GM23338 (cell line): ENCODE measurements at regions not wholly inside any gene's neighbourhood (a gene's known extent, or its start where the extent isn't known, plus 50 kb on each side); places are given as distances from the start of the nearest gene placed in this dataset.

ENCODE experiments used
- ATAC-seq: fragments of 200-7000 bp; cut with Tn5 transposase; 3 replicates; pipeline ENCODE4 v1.9.1; 2020
- DNase-seq: peaks from one replicate; pipeline ENCODE4 v3.0.0-alpha.2; 2015; ENCODE audit warnings: low spot score
- H2AFZ ChIP-seq: fragments of 200-600 bp; sonication (generic); 2 replicates; pipeline ENCODE4 v1.8.0; 2016; ENCODE audit warnings: antibody characterized with exemption, mild to moderate bottlenecking, moderate library complexity
- H3F3A ChIP-seq: fragments of 200-600 bp; sonication (generic); replicated peaks from 2 replicates; pipeline ENCODE4 v1.8.0; 2017; ENCODE audit warnings: antibody characterized with exemption, mixed run types, low read depth
- H3K27ac ChIP-seq: fragments of 200-600 bp; sonication (generic); 2 replicates; pipeline ENCODE4 v1.6.1; 2016; ENCODE audit warnings: low read depth
- H3K27me3 ChIP-seq: fragments of 200-600 bp; sonication (generic); 2 replicates; pipeline ENCODE4 v1.8.0; 2016; ENCODE audit warnings: mild to moderate bottlenecking, mixed run types, moderate library complexity; ENCODE audit not compliant: insufficient read depth
- H3K36me3 ChIP-seq: fragments of 200-600 bp; sonication (generic); 2 replicates; pipeline ENCODE4 v1.8.0; 2016; ENCODE audit warnings: mild to moderate bottlenecking; ENCODE audit not compliant: insufficient read depth
- H3K4me1 ChIP-seq: fragments of 200-600 bp; sonication (generic); 2 replicates; pipeline ENCODE4 v1.8.0; 2016; ENCODE audit warnings: mild to moderate bottlenecking, moderate library complexity; ENCODE audit not compliant: insufficient read depth
- H3K4me2 ChIP-seq: fragments of 200-600 bp; sonication (generic); 2 replicates; pipeline ENCODE4 v1.7.1; 2017; ENCODE audit warnings: mixed run types
- H3K4me3 ChIP-seq: fragments of 200-600 bp; sonication (generic); 2 replicates; pipeline ENCODE4 v1.6.1; 2016; ENCODE audit warnings: mixed run types
- H3K79me2 ChIP-seq: fragments of 200-600 bp; sonication (generic); replicated peaks from 2 replicates; pipeline ENCODE4 v1.8.0; 2017; ENCODE audit warnings: mild to moderate bottlenecking; ENCODE audit not compliant: insufficient read depth
- H3K9me2 ChIP-seq: fragments of 200-600 bp; sonication (generic); 2 replicates; pipeline ENCODE4 v1.8.0; 2017; ENCODE audit not compliant: insufficient read depth
- H4K20me1 ChIP-seq: fragments of 200-600 bp; sonication (generic); replicated peaks from 2 replicates; pipeline ENCODE4 v1.8.0; 2017; ENCODE audit warnings: mild to moderate bottlenecking; ENCODE audit not compliant: insufficient read depth
- H3K27ac Mint-ChIP-seq: 2 replicates; pipeline ENCODE4 v1.8.0; 2020; ENCODE audit warnings: inconsistent platforms, mild to moderate bottlenecking, moderate library complexity, mixed read lengths
- H3K27me3 Mint-ChIP-seq: 3 replicates; pipeline ENCODE4 v1.8.0; 2022; ENCODE audit warnings: low read depth, mild to moderate bottlenecking, moderate library complexity, mixed read lengths, inconsistent platforms; ENCODE audit not compliant: insufficient read depth, poor library complexity
- H3K36me3 Mint-ChIP-seq: 3 replicates; pipeline ENCODE4 v1.8.0; 2021; ENCODE audit warnings: low read depth, mild to moderate bottlenecking, inconsistent platforms, moderate library complexity, mixed read lengths
- H3K4me1 Mint-ChIP-seq: 3 replicates; pipeline ENCODE4 v1.8.0; 2020; ENCODE audit warnings: mild to moderate bottlenecking, inconsistent platforms, mixed read lengths
- H3K4me3 Mint-ChIP-seq: 3 replicates; pipeline ENCODE4 v1.8.0; 2021; ENCODE audit warnings: moderate library complexity, mild to moderate bottlenecking, inconsistent platforms, mixed read lengths
- H3K9me3 Mint-ChIP-seq: 3 replicates; pipeline ENCODE4 v1.8.0; 2020; ENCODE audit warnings: moderate library complexity, mild to moderate bottlenecking, inconsistent platforms, mixed read lengths
- CREB1 ChIP-seq: fragments of 250-450 bp; sonication (Bioruptor Pico); IDR thresholded peaks from 2 replicates; pipeline ENCODE4 v1.5.0; 2020; ENCODE audit warnings: low read depth, mild to moderate bottlenecking, moderate library complexity
- ETS1 ChIP-seq: IDR thresholded peaks from 2 replicates; pipeline ENCODE4 v1.6.1; 2016; ENCODE audit warnings: antibody characterized with exemption
- EZH2 ChIP-seq: fragments of 200-600 bp; sonication (generic); IDR thresholded peaks from one replicate; pipeline ENCODE4 v1.8.0; 2017; ENCODE audit warnings: antibody characterized with exemption, mild to moderate bottlenecking, low read depth; ENCODE audit not compliant: unreplicated experiment
- EZH2phosphoT487 ChIP-seq: fragments of 200-600 bp; sonication (generic); IDR thresholded peaks from one replicate; pipeline ENCODE4 v1.8.1; 2018; ENCODE audit warnings: antibody characterized with exemption; ENCODE audit not compliant: unreplicated experiment
- JUNB ChIP-seq: IDR thresholded peaks from one replicate; pipeline ENCODE4 v1.6.1; 2016; ENCODE audit warnings: antibody characterized with exemption; ENCODE audit not compliant: unreplicated experiment
- POLR2AphosphoS5 ChIP-seq: IDR thresholded peaks from 2 replicates; pipeline ENCODE4 v1.6.1; 2016; ENCODE audit warnings: antibody characterized with exemption, low read depth
- STAT1 ChIP-seq: IDR thresholded peaks from one replicate; pipeline ENCODE4 v1.6.1; 2016; ENCODE audit warnings: antibody characterized with exemption; ENCODE audit not compliant: unreplicated experiment
- ZNF114 ChIP-seq: fragments of 250-450 bp; sonication (Bioruptor Pico); IDR thresholded peaks from 2 replicates; pipeline ENCODE4 v1.5.0; 2020; ENCODE audit warnings: mild to moderate bottlenecking, moderate library complexity
- ZNF331 ChIP-seq: fragments of 250-450 bp; sonication (Bioruptor Pico); IDR thresholded peaks from 2 replicates; pipeline ENCODE4 v1.5.0; 2020; ENCODE audit warnings: low read depth, mild to moderate bottlenecking, moderate library complexity
- TF ChIP-seq, protein P1 (sequence below): IDR thresholded peaks from one replicate; pipeline ENCODE4 v1.6.1; 2018; ENCODE audit warnings: antibody characterized with exemption; ENCODE audit not compliant: unreplicated experiment
- TF ChIP-seq, protein P2 (sequence below), 2 experiments: fragments of 200-600 bp in 1 of 2; sonication (generic) in 1 of 2; conservative IDR thresholded peaks; 2 replicates each; pipeline versions ENCODE4 v1.5.1 to v1.6.1; 2016 to 2017; ENCODE audit warnings: antibody characterized with exemption in 2 of 2, low read depth in 2 of 2, mild to moderate bottlenecking in 2 of 2, moderate library complexity in 1 of 2

- TF ChIP-seq, protein P1, sequence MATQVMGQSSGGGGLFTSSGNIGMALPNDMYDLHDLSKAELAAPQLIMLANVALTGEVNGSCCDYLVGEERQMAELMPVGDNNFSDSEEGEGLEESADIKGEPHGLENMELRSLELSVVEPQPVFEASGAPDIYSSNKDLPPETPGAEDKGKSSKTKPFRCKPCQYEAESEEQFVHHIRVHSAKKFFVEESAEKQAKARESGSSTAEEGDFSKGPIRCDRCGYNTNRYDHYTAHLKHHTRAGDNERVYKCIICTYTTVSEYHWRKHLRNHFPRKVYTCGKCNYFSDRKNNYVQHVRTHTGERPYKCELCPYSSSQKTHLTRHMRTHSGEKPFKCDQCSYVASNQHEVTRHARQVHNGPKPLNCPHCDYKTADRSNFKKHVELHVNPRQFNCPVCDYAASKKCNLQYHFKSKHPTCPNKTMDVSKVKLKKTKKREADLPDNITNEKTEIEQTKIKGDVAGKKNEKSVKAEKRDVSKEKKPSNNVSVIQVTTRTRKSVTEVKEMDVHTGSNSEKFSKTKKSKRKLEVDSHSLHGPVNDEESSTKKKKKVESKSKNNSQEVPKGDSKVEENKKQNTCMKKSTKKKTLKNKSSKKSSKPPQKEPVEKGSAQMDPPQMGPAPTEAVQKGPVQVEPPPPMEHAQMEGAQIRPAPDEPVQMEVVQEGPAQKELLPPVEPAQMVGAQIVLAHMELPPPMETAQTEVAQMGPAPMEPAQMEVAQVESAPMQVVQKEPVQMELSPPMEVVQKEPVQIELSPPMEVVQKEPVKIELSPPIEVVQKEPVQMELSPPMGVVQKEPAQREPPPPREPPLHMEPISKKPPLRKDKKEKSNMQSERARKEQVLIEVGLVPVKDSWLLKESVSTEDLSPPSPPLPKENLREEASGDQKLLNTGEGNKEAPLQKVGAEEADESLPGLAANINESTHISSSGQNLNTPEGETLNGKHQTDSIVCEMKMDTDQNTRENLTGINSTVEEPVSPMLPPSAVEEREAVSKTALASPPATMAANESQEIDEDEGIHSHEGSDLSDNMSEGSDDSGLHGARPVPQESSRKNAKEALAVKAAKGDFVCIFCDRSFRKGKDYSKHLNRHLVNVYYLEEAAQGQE: no peak
- TF ChIP-seq ZNF331 (CRISPR knock-in tag) (no peak), EZH2phosphoT487 (no peak), ZNF114 (no peak), JUNB (no peak), EZH2 (no peak)
- TF ChIP-seq, protein P2, sequence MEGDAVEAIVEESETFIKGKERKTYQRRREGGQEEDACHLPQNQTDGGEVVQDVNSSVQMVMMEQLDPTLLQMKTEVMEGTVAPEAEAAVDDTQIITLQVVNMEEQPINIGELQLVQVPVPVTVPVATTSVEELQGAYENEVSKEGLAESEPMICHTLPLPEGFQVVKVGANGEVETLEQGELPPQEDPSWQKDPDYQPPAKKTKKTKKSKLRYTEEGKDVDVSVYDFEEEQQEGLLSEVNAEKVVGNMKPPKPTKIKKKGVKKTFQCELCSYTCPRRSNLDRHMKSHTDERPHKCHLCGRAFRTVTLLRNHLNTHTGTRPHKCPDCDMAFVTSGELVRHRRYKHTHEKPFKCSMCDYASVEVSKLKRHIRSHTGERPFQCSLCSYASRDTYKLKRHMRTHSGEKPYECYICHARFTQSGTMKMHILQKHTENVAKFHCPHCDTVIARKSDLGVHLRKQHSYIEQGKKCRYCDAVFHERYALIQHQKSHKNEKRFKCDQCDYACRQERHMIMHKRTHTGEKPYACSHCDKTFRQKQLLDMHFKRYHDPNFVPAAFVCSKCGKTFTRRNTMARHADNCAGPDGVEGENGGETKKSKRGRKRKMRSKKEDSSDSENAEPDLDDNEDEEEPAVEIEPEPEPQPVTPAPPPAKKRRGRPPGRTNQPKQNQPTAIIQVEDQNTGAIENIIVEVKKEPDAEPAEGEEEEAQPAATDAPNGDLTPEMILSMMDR (conservative IDR thresholded peaks at IDR 0.05; ENCODE audit: low read depth in 2 of 2): no peak
These were observed 310.3 kb downstream of the MATN1 start (continued) for GRCh38 chr1:30413111-30413440.

GRCh38 chr1:30412241-30413110, 310.9 kb downstream of the MATN1 start:
- H3K4me3 Mint-ChIP-seq: no peak overlapping the region
- ATAC-seq (no peak), DNase-seq (no peak)
- Histone ChIP-seq H3K27ac (no peak overlapping the region), H4K20me1 (no peaks in the 10 kb centered on the region), H3K4me3 (no peak overlapping the region), H3K79me2 (no peaks in the 10 kb centered on the region), H3K9me2 (no peaks in the 10 kb centered on the region), H2AFZ (no peak overlapping the region), H3K4me2 (no peak overlapping the region), H3K27me3 (no peaks in the 10 kb centered on the region), H3K4me1 (no peaks in the 10 kb centered on the region), H3F3A (no peaks in the 10 kb centered on the region), H3K36me3 (no peaks in the 10 kb centered on the region)
- H3K9me3 Mint-ChIP-seq: no peaks in the 10 kb centered on the region; the same call in 2 of the 3 replicates
- peaks cover 5% of the 10 kb centered on the region; the same call in 2 of the 3 replicates for H3K4me1 Mint-ChIP-seq
- H3K27me3 Mint-ChIP-seq: peaks cover 10% of the 10 kb centered on the region
- no peaks in the 10 kb centered on the region for H3K36me3 Mint-ChIP-seq
- H3K27ac Mint-ChIP-seq: no peak overlapping the region
- TF ChIP-seq EZH2 (no peak), ETS1 (no peak), STAT1 (no peak), ZNF114 (no peak), EZH2phosphoT487 (no peak), CREB1 (CRISPR knock-in tag) (no peak), POLR2AphosphoS5 (no peak), ZNF331 (CRISPR knock-in tag) (no peak), JUNB (no peak)
- TF ChIP-seq, protein P1: no peak
